DMS53 treated with DMSO at 0.1 percent for 48 hours (cell line): ENCODE measurements at regions not wholly inside any gene's neighbourhood (a gene's known extent, or its start where the extent isn't known, plus 50 kb on each side); places are given as distances from the start of the nearest gene placed in this dataset.
"Not testable (repeated sequence)": the region's sequence is repeated elsewhere in the genome, so short reads cannot be mapped to it uniquely, and the experiment has no call there.

Experiments
- DNase-seq: peaks from one replicate; lab custom pipeline; 2025; ENCODE audit not compliant: unreplicated experiment; lab: John Stamatoyannopoulos, UW

- peak; percentile 33 for DNase-seq
Observed at GRCh38 chr2:208794288-208794975, 387.8 kb downstream of the PTH2R start.

DNA sequence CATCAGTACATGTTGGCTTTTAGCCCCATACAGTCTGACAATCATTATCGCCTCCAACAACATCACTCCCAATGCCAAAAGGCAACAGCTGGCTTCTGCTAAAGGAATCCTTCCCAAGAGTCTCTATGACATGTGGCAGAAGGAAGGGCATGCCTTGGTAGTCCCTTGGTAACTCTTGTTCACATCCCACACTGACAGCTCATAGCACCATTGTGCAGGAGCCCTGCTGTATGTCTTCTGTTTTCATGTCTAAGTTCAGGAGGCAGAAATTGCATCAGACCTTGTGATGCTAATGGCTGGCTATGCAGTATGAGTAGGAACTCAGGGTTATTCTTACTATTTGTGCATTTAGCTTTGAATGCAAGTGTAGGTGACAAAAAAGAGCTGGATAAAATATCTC lies 392.1 kb downstream of the PTH2R start:
- DNase-seq, result no peak

DNA sequence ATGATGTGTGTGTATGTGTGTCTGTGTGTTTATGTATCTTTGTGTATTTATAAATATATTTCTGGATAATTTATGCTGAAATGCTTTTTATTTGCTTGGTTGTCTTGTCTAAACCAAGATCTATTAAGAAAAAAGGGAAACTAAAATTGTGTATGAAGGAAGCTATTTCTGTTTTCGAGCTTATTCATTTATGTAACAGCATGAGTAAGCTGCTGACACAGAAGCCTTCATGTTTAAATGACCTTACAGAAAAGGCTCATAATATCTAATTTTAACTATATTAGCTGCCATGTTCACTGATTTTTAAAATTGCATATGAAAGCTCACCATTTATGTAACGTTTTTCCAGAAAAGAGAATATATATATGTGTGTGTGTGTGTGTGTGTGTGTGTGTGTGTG lies 392.8 kb downstream of the PTH2R start:
- DNase-seq, result no peak

DNA sequence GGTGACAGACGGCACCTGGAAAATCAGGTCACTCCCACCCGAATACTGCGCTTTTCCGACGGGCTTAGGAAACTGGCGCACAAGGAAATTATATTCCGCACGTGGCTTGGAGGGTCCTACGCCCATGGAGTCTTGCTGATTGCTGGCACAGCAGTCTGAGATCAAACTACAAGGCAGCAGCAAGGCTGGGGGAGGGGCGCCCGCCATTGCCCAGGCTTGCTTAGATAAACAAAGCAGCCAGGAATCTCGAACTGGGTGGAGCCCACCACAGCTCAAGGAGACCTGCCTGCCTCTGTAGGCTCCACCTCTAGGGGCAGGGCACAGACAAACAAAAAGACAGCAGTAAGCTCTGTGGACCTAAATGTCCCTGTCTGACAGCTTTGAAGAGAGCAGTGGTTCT lies 394.3 kb downstream of the PTH2R start:
- not testable (repeated sequence) for DNase-seq

- DNase-seq, result no peak
Observed at GRCh38 chr2:208807756-208808155, 401.2 kb downstream of the PTH2R start.

GRCh38 chr2:208811885-208812284 lies 405.3 kb downstream of the PTH2R start:
- DNase-seq, result not testable (repeated sequence)

DNA sequence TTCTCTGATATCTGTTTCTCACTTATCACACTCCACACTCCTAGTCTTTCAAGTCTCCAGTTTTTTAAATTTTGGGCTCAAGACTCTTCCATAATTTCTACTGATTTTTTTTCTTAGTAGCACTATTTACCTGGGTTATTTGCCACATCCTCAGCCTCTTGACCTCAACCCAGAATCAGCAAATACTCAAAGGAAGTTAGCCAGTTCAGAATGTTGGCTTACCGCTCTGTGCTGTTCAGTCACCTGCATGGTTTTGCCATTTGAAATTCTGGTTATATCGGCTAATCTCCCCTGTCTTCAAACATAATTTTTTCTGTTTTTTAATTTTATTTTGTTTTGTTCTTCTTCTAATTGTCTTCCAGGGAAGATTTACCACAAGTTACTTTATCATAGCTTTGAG lies 412.6 kb downstream of the PTH2R start:
- no peak for DNase-seq

DNA sequence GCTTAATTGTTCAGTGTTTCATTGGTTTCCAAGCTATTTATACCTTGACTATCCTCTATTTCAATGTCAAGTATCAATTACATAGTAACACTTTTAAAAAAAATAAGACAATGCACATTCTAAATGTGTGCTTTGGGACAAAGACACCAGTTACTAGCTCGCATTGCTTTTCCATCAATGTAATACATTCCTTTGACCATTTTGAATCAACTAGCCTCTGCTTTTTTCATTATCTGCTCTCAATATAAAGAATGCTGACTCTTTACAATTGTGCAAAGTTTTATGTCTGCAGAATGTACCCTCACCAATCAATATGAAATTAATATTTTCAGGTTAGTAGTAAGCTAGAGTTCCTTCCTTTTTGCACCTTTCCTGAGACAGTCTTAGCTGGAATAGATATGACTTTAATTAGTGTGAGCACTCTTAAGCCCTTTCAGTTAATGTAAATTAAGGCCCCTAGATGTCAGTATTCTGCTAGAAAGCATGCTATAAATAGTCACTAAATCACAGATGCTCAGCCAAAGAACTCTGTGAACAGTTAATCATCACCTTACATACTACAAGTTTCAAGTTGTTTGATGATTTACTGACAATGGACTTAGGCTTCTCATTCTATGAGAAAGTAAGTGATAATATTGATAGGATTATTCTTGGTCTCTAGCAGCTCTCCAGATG lies 413.6 kb downstream of the PTH2R start:
- DNase-seq, result peak; percentile 59

- no peak for DNase-seq
Observed at GRCh38 chr2:208827109-208827508, 420.5 kb downstream of the PTH2R start.

- DNase-seq, result no peak
Observed at GRCh38 chr2:208827549-208828221, 421.1 kb downstream of the PTH2R start.

DNA sequence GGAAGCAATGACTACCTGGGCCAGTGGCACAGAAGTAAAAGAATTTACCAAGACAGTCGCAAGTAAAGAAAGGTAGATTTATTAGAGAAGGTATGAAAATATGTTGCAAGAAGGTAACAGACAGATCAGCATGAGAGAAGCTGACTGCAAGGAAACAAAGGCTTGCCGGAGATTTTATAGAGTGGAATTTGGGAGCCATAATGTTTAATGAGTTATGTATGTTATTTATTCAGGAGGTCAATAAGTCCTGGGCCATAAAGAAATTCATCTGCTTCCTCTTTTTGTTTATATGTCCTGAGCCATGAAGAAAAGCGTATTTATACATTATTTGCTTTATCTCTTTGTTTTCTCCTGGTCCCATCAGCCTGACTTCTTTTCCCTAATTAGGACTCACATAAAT lies 423.6 kb downstream of the PTH2R start:
- DNase-seq, result no peak

DNA sequence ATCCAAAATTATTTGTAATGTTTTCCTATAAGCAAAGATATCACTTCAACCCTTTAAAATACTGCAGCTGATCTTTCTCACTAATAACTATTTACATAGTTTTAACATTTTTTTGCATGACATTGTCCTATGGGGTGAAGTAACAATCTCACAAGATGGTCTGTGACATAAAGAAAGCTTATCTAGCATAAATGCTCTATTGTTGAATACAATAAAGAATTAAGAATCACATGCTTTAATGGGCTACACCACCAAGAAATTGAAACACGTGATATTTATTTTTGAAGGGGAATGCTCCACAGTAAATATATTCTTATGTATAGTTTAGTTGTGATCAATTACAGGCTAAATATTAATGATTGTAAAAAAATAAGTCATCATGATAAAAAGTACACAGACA lies 441.1 kb downstream of the PTH2R start:
- no peak for DNase-seq

GRCh38 chr2:208854717-208855116 lies 448.1 kb downstream of the PTH2R start:
- no peak for DNase-seq

- DNase-seq, result peak; percentile 26
Observed at GRCh38 chr2:208867374-208867773, 460.8 kb downstream of the PTH2R start.

GRCh38 chr2:208872591-208872990 lies 466.0 kb downstream of the PTH2R start:
- no peak for DNase-seq

- DNase-seq, result no peak
Observed at GRCh38 chr2:208879666-208880065, 473.1 kb downstream of the PTH2R start.

DNA sequence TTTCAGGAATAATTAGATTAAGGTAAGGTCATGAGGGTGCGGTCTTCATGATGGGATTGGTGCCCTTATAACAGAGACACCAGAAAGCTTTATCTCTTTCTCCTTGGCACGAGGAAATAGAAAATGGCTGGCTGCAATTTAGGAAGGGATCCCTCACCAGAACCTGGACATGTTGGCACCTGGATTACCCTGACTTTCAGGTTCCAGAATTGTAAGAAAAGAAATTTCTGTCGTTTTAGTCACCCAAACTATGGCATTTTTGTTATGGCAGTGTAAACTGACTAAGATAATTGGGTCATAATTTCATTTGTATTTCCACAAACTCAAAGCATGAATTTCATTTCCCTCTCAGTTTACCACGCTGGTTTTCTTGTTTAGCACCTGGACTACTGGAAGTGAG lies 473.6 kb downstream of the PTH2R start:
- no peak for DNase-seq

DNA sequence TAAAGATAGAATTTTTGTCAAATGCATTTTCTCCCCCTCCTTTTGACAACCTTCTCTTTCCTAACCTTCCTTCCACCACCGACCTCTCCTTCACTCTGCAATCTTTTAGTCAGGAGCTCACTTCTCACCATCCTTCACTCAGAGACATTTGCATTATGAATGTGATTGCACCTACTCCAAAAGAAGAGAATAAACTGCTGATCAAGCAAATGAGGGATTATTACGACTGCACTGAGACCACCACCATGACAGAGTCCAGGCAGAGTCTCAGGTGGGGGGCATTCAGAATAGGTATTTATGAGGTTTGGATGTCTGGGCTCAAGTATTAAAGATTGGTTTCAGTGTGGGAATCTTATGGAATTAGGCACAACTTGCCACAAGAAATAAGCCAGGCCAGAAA lies 483.9 kb downstream of the PTH2R start:
- DNase-seq, result no peak

- DNase-seq, result no peak
Observed at GRCh38 chr2:208892203-208892602, 485.6 kb downstream of the PTH2R start.

- no peak for DNase-seq
Observed at GRCh38 chr2:208906330-208906729, 499.7 kb downstream of the PTH2R start.

GRCh38 chr2:208915401-208915800 lies 508.4 kb upstream of the MAP2 start:
- no peak for DNase-seq

DNA sequence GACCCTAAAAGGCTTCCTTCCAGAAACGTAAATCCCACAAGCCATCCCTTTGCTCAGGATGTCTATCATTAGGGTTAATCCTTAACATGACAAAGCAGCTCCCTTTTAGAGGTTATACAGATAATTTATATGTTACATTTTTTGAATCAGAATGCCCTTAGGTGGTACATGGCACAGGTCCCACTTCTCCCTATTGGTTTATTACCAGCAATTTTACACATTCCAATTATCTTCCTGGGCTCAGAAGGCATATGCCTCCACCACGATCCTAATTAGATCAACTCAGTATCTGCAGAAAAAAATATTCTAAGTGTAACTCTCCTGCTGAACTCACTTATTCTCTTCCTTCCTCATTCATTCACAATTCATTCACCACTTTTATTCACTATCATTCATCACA lies 507.0 kb upstream of the MAP2 start:
- no peak for DNase-seq
